ENCODE measurements at regions not wholly inside any gene's neighbourhood (a gene's known extent, or its start where the extent isn't known, plus 50 kb on each side); places are given as distances from the start of the nearest gene placed in this dataset.

DNA sequence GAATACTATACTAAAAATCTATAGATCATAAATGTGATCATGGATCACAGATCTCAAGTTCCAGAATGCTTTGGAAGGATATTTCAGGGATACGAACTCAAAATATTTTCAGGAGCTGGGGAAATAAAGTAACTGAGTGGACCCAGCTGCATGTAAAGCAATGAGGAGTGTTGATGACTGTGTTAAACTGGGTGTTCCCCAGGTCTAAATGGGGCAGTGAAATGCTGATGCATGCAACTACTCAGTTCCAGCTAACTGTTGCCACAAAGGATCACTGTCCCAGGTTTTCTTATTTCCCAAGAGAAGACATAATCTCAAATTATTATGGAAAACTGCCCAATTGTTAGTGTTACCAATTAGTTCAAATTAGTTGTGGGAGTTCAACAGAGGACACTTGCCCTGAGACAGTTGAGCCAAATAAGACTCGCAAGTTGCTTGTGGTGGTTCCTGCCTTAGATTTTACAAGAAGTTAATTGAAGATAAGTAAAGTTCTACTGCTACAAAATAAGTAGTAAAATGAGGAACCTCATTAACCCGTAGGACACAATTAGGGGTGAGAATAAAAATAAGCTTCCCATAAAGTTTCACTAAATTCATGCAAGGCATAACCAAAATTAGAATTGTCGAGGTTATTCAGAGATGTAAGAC, 66.3 kb upstream of the IL12A start:
- Histone ChIP-seq H3K9ac (ENCODE audit: insufficient read depth, low read length) (no peak overlapping the region), H3K36me3 (ENCODE audit: control insufficient read depth, insufficient read depth, low read length) (no peaks in the 10 kb centered on the region), H3K4me2 (ENCODE audit: extremely low read depth, insufficient read depth, low read length) (no peak overlapping the region), H2AFZ (ENCODE audit: low read length) (no peak overlapping the region), H3K27me3 (ENCODE audit: control insufficient read depth, insufficient read depth, low read length) (no peaks in the 10 kb centered on the region), H3K27ac (ENCODE audit: insufficient read depth, low read length) (no peak overlapping the region), H3K79me2 (ENCODE audit: control insufficient read depth, insufficient read depth, low read length) (no peaks in the 10 kb centered on the region), H3K4me1 (ENCODE audit: control insufficient read depth, extremely low read depth, insufficient read depth, low read length) (no peaks in the 10 kb centered on the region), H3K4me3 (replicated peaks in 1 of 4; ENCODE audit: control extremely low read depth in 1 of 4, insufficient read depth in 1 of 4, low read depth in 3 of 4, low read length in 4 of 4) (no peak overlapping the region), H3K9me3 (ENCODE audit: control insufficient read depth, insufficient read depth, low read depth, low read length) (no peaks in the 10 kb centered on the region), H4K20me1 (ENCODE audit: control insufficient read depth, extremely low read depth, insufficient read depth, low read length) (no peaks in the 10 kb centered on the region)
- TF ChIP-seq EZH2 (IDR thresholded peaks at IDR 0.05; ENCODE audit: low read length, missing control alignments) (no peak), CTCF (conservative IDR thresholded peaks at IDR 0.05 in 1 of 2, IDR thresholded peaks at IDR 0.05 in 1 of 2; ENCODE audit: low read depth in 1 of 2, low read length in 2 of 2) (no peak)
- no peak for DNase-seq (ENCODE audit: low read depth in 2 of 2)

DNA sequence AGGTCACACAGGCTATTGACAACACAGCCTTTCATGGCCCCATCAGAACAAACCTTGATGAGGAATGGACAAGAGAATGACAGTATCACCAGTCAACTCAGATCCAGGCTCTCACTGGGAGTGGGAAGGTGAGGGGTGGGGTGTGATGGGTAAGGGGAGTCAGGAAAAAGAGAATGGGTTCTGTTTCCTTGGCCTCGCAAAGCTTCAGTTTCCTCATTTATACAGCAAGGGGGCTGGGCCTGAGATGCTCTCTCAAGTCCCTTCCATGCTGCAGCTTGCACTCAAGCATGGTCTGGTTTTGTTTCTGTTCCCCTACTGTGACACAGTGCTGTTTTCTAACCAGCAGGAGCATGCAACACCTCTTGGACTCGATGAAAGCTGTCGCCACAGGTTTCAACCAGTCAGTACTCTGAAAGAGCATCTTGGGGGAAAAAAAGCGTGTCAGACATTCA, 65.7 kb upstream of the IL12A start:
- Histone ChIP-seq H2AFZ (ENCODE audit: low read length) (no peak overlapping the region), H3K9ac (ENCODE audit: insufficient read depth, low read length) (no peak overlapping the region), H3K4me1 (ENCODE audit: control insufficient read depth, extremely low read depth, insufficient read depth, low read length) (peaks cover 5% of the 10 kb centered on the region), H3K36me3 (ENCODE audit: control insufficient read depth, insufficient read depth, low read length) (no peaks in the 10 kb centered on the region), H3K9me3 (ENCODE audit: control insufficient read depth, insufficient read depth, low read depth, low read length) (no peaks in the 10 kb centered on the region), H3K79me2 (ENCODE audit: control insufficient read depth, insufficient read depth, low read length) (no peaks in the 10 kb centered on the region), H3K27me3 (ENCODE audit: control insufficient read depth, insufficient read depth, low read length) (no peaks in the 10 kb centered on the region), H4K20me1 (ENCODE audit: control insufficient read depth, extremely low read depth, insufficient read depth, low read length) (no peaks in the 10 kb centered on the region), H3K4me3 (replicated peaks in 1 of 4; ENCODE audit: control extremely low read depth in 1 of 4, insufficient read depth in 1 of 4, low read depth in 3 of 4, low read length in 4 of 4) (no peak overlapping the region), H3K27ac (ENCODE audit: insufficient read depth, low read length) (no peak overlapping the region), H3K4me2 (ENCODE audit: extremely low read depth, insufficient read depth, low read length) (no peak overlapping the region)
- no peak for DNase-seq (ENCODE audit: low read depth in 2 of 2)
- TF ChIP-seq CTCF (conservative IDR thresholded peaks at IDR 0.05 in 1 of 2, IDR thresholded peaks at IDR 0.05 in 1 of 2; ENCODE audit: low read depth in 1 of 2, low read length in 2 of 2) (no peak), EZH2 (IDR thresholded peaks at IDR 0.05; ENCODE audit: low read length, missing control alignments) (no peak)

- H3K4me3 ChIP-seq (replicated peaks in 1 of 4; ENCODE audit: control extremely low read depth in 1 of 4, insufficient read depth in 1 of 4, low read depth in 3 of 4, low read length in 4 of 4) = no peak overlapping the region
- no peaks in the 10 kb centered on the region for H4K20me1 ChIP-seq (ENCODE audit: control insufficient read depth, extremely low read depth, insufficient read depth, low read length)
- H3K27ac ChIP-seq (ENCODE audit: insufficient read depth, low read length) = no peak overlapping the region
- no peak for TF ChIP-seq EZH2 (IDR thresholded peaks at IDR 0.05; ENCODE audit: low read length, missing control alignments)
- no peak for TF ChIP-seq CTCF (conservative IDR thresholded peaks at IDR 0.05 in 1 of 2, IDR thresholded peaks at IDR 0.05 in 1 of 2; ENCODE audit: low read depth in 1 of 2, low read length in 2 of 2)
- peaks cover 10% of the 10 kb centered on the region for H3K4me1 ChIP-seq (ENCODE audit: control insufficient read depth, extremely low read depth, insufficient read depth, low read length)
- DNase-seq (ENCODE audit: low read depth in 2 of 2) = no peak
- no peak overlapping the region for H3K4me2 ChIP-seq (ENCODE audit: extremely low read depth, insufficient read depth, low read length)
- H3K36me3 ChIP-seq (ENCODE audit: control insufficient read depth, insufficient read depth, low read length) = no peaks in the 10 kb centered on the region
- no peak overlapping the region for H3K9ac ChIP-seq (ENCODE audit: insufficient read depth, low read length)
- no peaks in the 10 kb centered on the region for H3K27me3 ChIP-seq (ENCODE audit: control insufficient read depth, insufficient read depth, low read length)
- no peaks in the 10 kb centered on the region for H3K79me2 ChIP-seq (ENCODE audit: control insufficient read depth, insufficient read depth, low read length)
- H3K9me3 ChIP-seq (ENCODE audit: control insufficient read depth, insufficient read depth, low read depth, low read length) = no peaks in the 10 kb centered on the region
- no peak overlapping the region for H2AFZ ChIP-seq (ENCODE audit: low read length)
Measured at GRCh38 chr3:159923336-159923735, 65.3 kb upstream of the IL12A start.
